Cardiac muscle cell (in vitro differentiated cells and primary cell): ENCODE measurements at regions not wholly inside any gene's neighbourhood (a gene's known extent, or its start where the extent isn't known, plus 50 kb on each side); places are given as distances from the start of the nearest gene placed in this dataset.

Experiments
- DNase-seq, 2 donors: peaks; one replicate each; pipeline versions ENCODE4 v3.0.0 to v3.0.0-alpha.2; 2010 to 2017; ENCODE audit warnings: low read depth in 1 of 2, low spot score in 1 of 2
- H3K27ac ChIP-seq: fragments of 200-600 bp; sonication (generic); 2 replicates; pipeline ENCODE4 v1.5.1; 2016
- H3K27me3 ChIP-seq: fragments of 200-600 bp; sonication (generic); 2 replicates; pipeline ENCODE4 v1.6.0; 2016; ENCODE audit warnings: control low read depth
- H3K36me3 ChIP-seq: fragments of 200-600 bp; sonication (generic); 2 replicates; pipeline ENCODE4 v1.5.1; 2016; ENCODE audit warnings: control low read depth
- H3K4me1 ChIP-seq: fragments of 200-600 bp; sonication (generic); 2 replicates; pipeline ENCODE4 v1.8.1; 2017; ENCODE audit warnings: low read depth, mild to moderate bottlenecking, mixed run types
- H3K4me3 ChIP-seq: fragments of 200-600 bp; sonication (generic); 2 replicates; pipeline ENCODE4 v1.5.1; 2016; ENCODE audit warnings: mild to moderate bottlenecking
- H3K9me3 ChIP-seq: fragments of 200-600 bp; sonication (generic); 2 replicates; pipeline ENCODE4 v1.5.1; 2017; ENCODE audit warnings: low read depth, mild to moderate bottlenecking, control low read depth
- CTCF ChIP-seq: IDR thresholded peaks from 2 replicates; pipeline ENCODE4 v1.5.1; 2012; ENCODE audit warnings: low read depth, mild to moderate bottlenecking, low read length

GRCh38 chr13:40141859-40142555, 486.5 kb downstream of the COG6 start:
- H3K36me3 ChIP-seq, result no peaks in the 10 kb centered on the region
- TF ChIP-seq CTCF, result no peak
- no peak overlapping the region for H3K4me3 ChIP-seq
- H3K4me1 ChIP-seq, result no peaks in the 10 kb centered on the region
- H3K27ac ChIP-seq, result no peak overlapping the region
- H3K27me3 ChIP-seq, result no peaks in the 10 kb centered on the region
- no peaks in the 10 kb centered on the region for H3K9me3 ChIP-seq
- no peak for DNase-seq

GRCh38 chr13:40143106-40143505, 487.6 kb downstream of the COG6 start:
- no peak for TF ChIP-seq CTCF
- Histone ChIP-seq H3K9me3 (no peaks in the 10 kb centered on the region), H3K4me3 (no peak overlapping the region), H3K36me3 (no peaks in the 10 kb centered on the region), H3K4me1 (no peaks in the 10 kb centered on the region), H3K27ac (no peak overlapping the region), H3K27me3 (no peaks in the 10 kb centered on the region)
- DNase-seq, result no peak

GRCh38 chr13:40143559-40143958, 488.1 kb downstream of the COG6 start:
- no peak for DNase-seq
- Histone ChIP-seq H3K27me3 (no peaks in the 10 kb centered on the region), H3K4me1 (no peaks in the 10 kb centered on the region), H3K36me3 (no peaks in the 10 kb centered on the region), H3K27ac (no peak overlapping the region), H3K9me3 (no peaks in the 10 kb centered on the region), H3K4me3 (no peak overlapping the region)
- TF ChIP-seq CTCF, result no peak

- no peak for DNase-seq
- TF ChIP-seq CTCF, result no peak
- Histone ChIP-seq H3K36me3 (no peaks in the 10 kb centered on the region), H3K9me3 (no peaks in the 10 kb centered on the region), H3K4me3 (no peak overlapping the region), H3K27me3 (no peaks in the 10 kb centered on the region), H3K4me1 (no peaks in the 10 kb centered on the region), H3K27ac (no peak overlapping the region)
These were observed 489.7 kb downstream of the COG6 start for GRCh38 chr13:40145139-40145538.

GRCh38 chr13:40146063-40146462, 490.6 kb downstream of the COG6 start:
- Histone ChIP-seq H3K4me1 (no peaks in the 10 kb centered on the region), H3K27ac (no peak overlapping the region), H3K4me3 (no peak overlapping the region), H3K27me3 (no peaks in the 10 kb centered on the region), H3K36me3 (no peaks in the 10 kb centered on the region), H3K9me3 (no peaks in the 10 kb centered on the region)
- no peak for DNase-seq
- TF ChIP-seq CTCF, result no peak
